CD14-positive monocyte (primary cell): ENCODE measurements at regions not wholly inside any gene's neighbourhood (a gene's known extent, or its start where the extent isn't known, plus 50 kb on each side); places are given as distances from the start of the nearest gene placed in this dataset.
A peak's percentile ranks its signal among the peaks of the same experiment; 100 is the strongest.

Experiments used
- DNase-seq, 3 donors: peaks; one replicate each; pipeline ENCODE4 v3.0.0-alpha.2; 2011 to 2022
- H2AFZ ChIP-seq: 2 replicates; pipeline ENCODE4 v1.6.0; 2012; ENCODE audit warnings: mild to moderate bottlenecking, low read depth, low read length, inconsistent platforms; ENCODE audit not compliant: insufficient read depth, poor library complexity, severe bottlenecking
- H3K27ac ChIP-seq, 2 donors: 1 replicate in 1 of 2; 2 replicates in 1 of 2; pipeline ENCODE4 v1.5.1; 2012 to 2013; ENCODE audit warnings: low read length in 2 of 2, control low read depth in 1 of 2, inconsistent platforms in 1 of 2, low read depth in 1 of 2, mild to moderate bottlenecking in 1 of 2
- H3K27me3 ChIP-seq, 2 donors: one replicate each; pipeline versions ENCODE4 v1.6.0 to v1.6.1; 2011 to 2013; ENCODE audit warnings: low read length in 2 of 2; ENCODE audit not compliant: control insufficient read depth in 2 of 2, insufficient read depth in 2 of 2
- H3K36me3 ChIP-seq, 2 donors: replicated peaks in 1 of 2; 1 replicate in 1 of 2; 2 replicates in 1 of 2; pipeline versions ENCODE4 v1.5.1 to v1.6.1; 2012 to 2013; ENCODE audit warnings: low read length in 2 of 2, control low read depth in 1 of 2, inconsistent platforms in 1 of 2, mild to moderate bottlenecking in 1 of 2; ENCODE audit not compliant: insufficient read depth in 2 of 2, control insufficient read depth in 1 of 2
- H3K4me1 ChIP-seq, 2 donors: 1 replicate in 1 of 2; 2 replicates in 1 of 2; pipeline versions ENCODE4 v1.5.1 to v1.6.1; 2012 to 2013; ENCODE audit warnings: low read length in 2 of 2, control low read depth in 1 of 2, inconsistent platforms in 1 of 2, mild to moderate bottlenecking in 1 of 2, moderate library complexity in 1 of 2; ENCODE audit not compliant: insufficient read depth in 2 of 2, control insufficient read depth in 1 of 2
- H3K4me2 ChIP-seq: replicated peaks from 2 replicates; pipeline ENCODE3; 2012; ENCODE audit warnings: low read length, moderate library complexity, mild to moderate bottlenecking; ENCODE audit not compliant: poor library complexity, severe bottlenecking; ENCODE audit errors: extremely low read depth
- H3K4me3 ChIP-seq, 3 experiments: fragments of 200-600 bp in 1 of 3; sonication (generic) in 1 of 3; replicated peaks in 1 of 3; 1 replicate in 2 of 3; 2 replicates in 1 of 3; pipeline ENCODE4 v1.5.1; 2011 to 2013; ENCODE audit warnings: low read length in 3 of 3, mild to moderate bottlenecking in 3 of 3, control low read depth in 2 of 3, low read depth in 2 of 3, inconsistent platforms in 1 of 3, moderate library complexity in 1 of 3
- H3K79me2 ChIP-seq: 2 replicates; pipeline ENCODE4 v1.6.0; 2012; ENCODE audit warnings: mild to moderate bottlenecking, control low read depth, inconsistent platforms, low read length, moderate library complexity; ENCODE audit not compliant: insufficient read depth
- H3K9ac ChIP-seq: 2 replicates; pipeline ENCODE4 v1.6.0; 2017; ENCODE audit warnings: low read length, mild to moderate bottlenecking; ENCODE audit not compliant: insufficient read depth, poor library complexity, severe bottlenecking
- H3K9me3 ChIP-seq, 2 donors: replicated peaks in 1 of 2; 1 replicate in 1 of 2; 2 replicates in 1 of 2; pipeline versions ENCODE4 v1.5.1 to v1.6.1; 2012 to 2013; ENCODE audit warnings: low read length in 2 of 2, control low read depth in 1 of 2; ENCODE audit not compliant: control insufficient read depth in 1 of 2, insufficient read depth in 1 of 2
- H4K20me1 ChIP-seq: 2 replicates; pipeline ENCODE4 v1.6.0; 2012; ENCODE audit warnings: mild to moderate bottlenecking, low read length, control low read depth, moderate library complexity; ENCODE audit not compliant: insufficient read depth
- H3K27ac Mint-ChIP-seq, 7 donors: one replicate each; pipeline ENCODE4 v1.8.0; 2020; ENCODE audit warnings: mild to moderate bottlenecking in 7 of 7, mixed read lengths in 7 of 7, moderate library complexity in 6 of 7, inconsistent platforms in 2 of 7
- H3K27me3 Mint-ChIP-seq, 3 donors: one replicate each; pipeline ENCODE4 v1.8.0; 2021 to 2022; ENCODE audit warnings: low read depth in 3 of 3, mild to moderate bottlenecking in 3 of 3, mixed read lengths in 3 of 3, moderate library complexity in 3 of 3, inconsistent platforms in 1 of 3
- H3K36me3 Mint-ChIP-seq, 2 donors: one replicate each; pipeline ENCODE4 v1.8.0; 2020; ENCODE audit warnings: mixed read lengths in 2 of 2, inconsistent platforms in 1 of 2, mild to moderate bottlenecking in 1 of 2
- H3K4me1 Mint-ChIP-seq: one replicate; pipeline ENCODE4 v1.8.0; 2020; ENCODE audit warnings: mild to moderate bottlenecking, mixed read lengths
- H3K4me3 Mint-ChIP-seq, 2 donors: one replicate each; pipeline ENCODE4 v1.8.0; 2020; ENCODE audit warnings: mild to moderate bottlenecking in 2 of 2, mixed read lengths in 2 of 2, moderate library complexity in 1 of 2
- H3K9me3 Mint-ChIP-seq, 7 donors: one replicate each; pipeline ENCODE4 v1.8.0; 2020 to 2022; ENCODE audit warnings: mixed read lengths in 7 of 7, mild to moderate bottlenecking in 6 of 7, moderate library complexity in 6 of 7, inconsistent platforms in 2 of 7
- CTCF ChIP-seq: fragments of 200-600 bp; IDR thresholded peaks from one replicate; pipeline ENCODE4 v1.8.0; 2022; ENCODE audit warnings: antibody characterized with exemption, mild to moderate bottlenecking
- WGBS: methylation state at CpG from one replicate; pipeline ENCODE4 v1.1.5; 2013; ENCODE audit warnings: missing lambda C conversion rate; ENCODE audit not compliant: insufficient coverage; 5-methylcytosine and 5-hydroxymethylcytosine counted together
- intact Hi-C, 2 donors: fragments of 100-400 bp; cut with micrococcal nuclease; formaldehyde crosslinking; loops; one replicate each; pipeline versions ENCODE4 v1.15.0 to v1.15.1; 2023

- Mint-ChIP-seq H3K9me3 (no peaks in the 10 kb centered on the region), H3K36me3 (no peaks in the 10 kb centered on the region), H3K27ac (no peak overlapping the region), H3K4me1 (peaks cover 8% of the 10 kb centered on the region), H3K4me3 (peak overlapping the region in 1 of 2 donors; percentile 77), H3K27me3 (peaks cover 24 to 36% (median 32%) of the 10 kb centered on the region in 3 donors)
- Histone ChIP-seq H3K4me3 (no peak overlapping the region), H3K4me2 (no peak overlapping the region), H3K79me2 (no peaks in the 10 kb centered on the region), H3K27ac (no peak overlapping the region), H3K36me3 (no peaks in the 10 kb centered on the region), H3K27me3 (peaks cover 11 to 14% of the 10 kb centered on the region in 2 donors), H4K20me1 (no peaks in the 10 kb centered on the region), H2AFZ (no peak overlapping the region), H3K9ac (no peak overlapping the region), H3K4me1 (peaks cover 0 to 3% of the 10 kb centered on the region in 2 donors), H3K9me3 (no peaks in the 10 kb centered on the region)
- intact Hi-C loops: loop anchor here (5.0 to 10.0 kb wide), 2 partner anchors 224 to 226 kb away; no protein-coding TSS in a partner anchor
- DNase-seq: no peak
- WGBS: 36% methylated on average over 8 of the region's 9 CpGs
- no peak for TF ChIP-seq CTCF
Observed at GRCh38 chr12:4858386-4858785, 51.3 kb upstream of the KCNA1 start.

- H3K4me2 ChIP-seq: no peak overlapping the region
- no peaks in the 10 kb centered on the region for H3K9me3 Mint-ChIP-seq
- H3K27me3 ChIP-seq: peaks cover 11 to 14% of the 10 kb centered on the region in 2 donors
- H3K4me3 Mint-ChIP-seq: peak overlapping the region in 1 of 2 donors; percentile 6
- H3K79me2 ChIP-seq: no peaks in the 10 kb centered on the region
- no peak overlapping the region for H3K27ac ChIP-seq
- H3K36me3 ChIP-seq: no peaks in the 10 kb centered on the region
- peaks cover 8% of the 10 kb centered on the region for H3K4me1 Mint-ChIP-seq
- WGBS: 92% methylated on average over 2 of the region's 8 CpGs
- H3K27me3 Mint-ChIP-seq: peaks cover 25 to 40% (median 32%) of the 10 kb centered on the region in 3 donors
- peaks cover 0 to 3% of the 10 kb centered on the region in 2 donors for H3K4me1 ChIP-seq
- TF ChIP-seq CTCF: no peak
- H3K36me3 Mint-ChIP-seq: no peaks in the 10 kb centered on the region
- H4K20me1 ChIP-seq: no peaks in the 10 kb centered on the region
- intact Hi-C loops: loop anchor here (5.0 to 10.0 kb wide), 2 partner anchors 223 to 225 kb away; no protein-coding TSS in a partner anchor
- no peak overlapping the region for H2AFZ ChIP-seq
- no peaks in the 10 kb centered on the region for H3K9me3 ChIP-seq
- DNase-seq: no peak
- no peak overlapping the region for H3K9ac ChIP-seq
- H3K4me3 ChIP-seq: no peak overlapping the region
- H3K27ac Mint-ChIP-seq: no peak overlapping the region
Observed at GRCh38 chr12:4859478-4860210, 50.1 kb upstream of the KCNA1 start.
